Left lung (tissue), 4 donors: ENCODE measurements at regions not wholly inside any gene's neighbourhood (a gene's known extent, or its start where the extent isn't known, plus 50 kb on each side); places are given as distances from the start of the nearest gene placed in this dataset.

ENCODE experiments used
- ATAC-seq: fragments of 200-7000 bp; cut with Tn5 transposase; one replicate; pipeline ENCODE4 v1.9.1; 2020; ENCODE audit warnings: moderate library complexity
- DNase-seq, 4 donors: peaks; one replicate each; pipeline ENCODE4 v3.0.0-alpha.2; 2013 to 2020
- H3K27ac ChIP-seq, 2 donors: fragments of 200-600 bp; sonication (generic) in 1 of 2; one replicate each; pipeline versions ENCODE4 v1.5.0 to v1.8.0; 2020 to 2021
- H3K27me3 ChIP-seq, 2 donors: fragments of 200-600 bp; sonication (generic) in 1 of 2; one replicate each; pipeline versions ENCODE4 v1.5.0 to v1.8.0; 2020 to 2021
- H3K36me3 ChIP-seq, 2 donors: fragments of 200-600 bp; sonication (generic) in 1 of 2; one replicate each; pipeline versions ENCODE4 v1.5.0 to v1.8.0; 2020 to 2021
- H3K4me1 ChIP-seq, 2 donors: fragments of 200-600 bp; one replicate each; pipeline ENCODE4 v1.8.0; 2021
- H3K4me3 ChIP-seq, 2 donors: fragments of 200-600 bp; sonication (generic) in 1 of 2; one replicate each; pipeline versions ENCODE4 v1.5.0 to v1.8.0; 2020 to 2021; ENCODE audit warnings: mild to moderate bottlenecking in 1 of 2
- H3K9me3 ChIP-seq, 2 donors: fragments of 200-600 bp; sonication (generic) in 1 of 2; one replicate each; pipeline versions ENCODE4 v1.5.0 to v1.8.0; 2020 to 2021
- CTCF ChIP-seq, 2 donors: fragments of 200-600 bp; sonication (generic) in 1 of 2; IDR thresholded peaks; one replicate each; pipeline versions ENCODE4 v1.5.0 to v1.8.0; 2021; ENCODE audit warnings: antibody characterized with exemption in 2 of 2
- intact Hi-C, 2 donors: fragments of 100-400 bp; cut with DNase I; formaldehyde crosslinking; loops; one replicate each; pipeline versions ENCODE4 v1.11.2 to v1.14.2; 2022
- donor health status: DM: no; HTN: yes; CAD: no.
- donor health status: DM: no; HTN: no; CAD: no.

GRCh38 chr11:80868831-80869230 is 1428.0 kb upstream of the TENM4 start:
- no peaks in the 10 kb centered on the region for H3K9me3 ChIP-seq
- ATAC-seq = no peak
- no peak overlapping the region for H3K4me3 ChIP-seq
- H3K27ac ChIP-seq = no peak overlapping the region
- no peak for DNase-seq
- H3K4me1 ChIP-seq = no peaks in the 10 kb centered on the region
- TF ChIP-seq CTCF (IDR thresholded peaks at IDR 0.05) = no peak
- H3K27me3 ChIP-seq = no peaks in the 10 kb centered on the region
- intact Hi-C loops = no loop called here
- H3K36me3 ChIP-seq = no peaks in the 10 kb centered on the region

GRCh38 chr11:80862011-80862410 is 1421.2 kb upstream of the TENM4 start:
- TF ChIP-seq CTCF (IDR thresholded peaks at IDR 0.05) = no peak
- H3K9me3 ChIP-seq = no peaks in the 10 kb centered on the region
- H3K27ac ChIP-seq = no peak overlapping the region
- no peaks in the 10 kb centered on the region for H3K36me3 ChIP-seq
- DNase-seq (no peak), ATAC-seq (no peak)
- H3K4me3 ChIP-seq = no peak overlapping the region
- intact Hi-C loops = no loop called here
- no peaks in the 10 kb centered on the region for H3K4me1 ChIP-seq
- H3K27me3 ChIP-seq = no peaks in the 10 kb centered on the region

DNA sequence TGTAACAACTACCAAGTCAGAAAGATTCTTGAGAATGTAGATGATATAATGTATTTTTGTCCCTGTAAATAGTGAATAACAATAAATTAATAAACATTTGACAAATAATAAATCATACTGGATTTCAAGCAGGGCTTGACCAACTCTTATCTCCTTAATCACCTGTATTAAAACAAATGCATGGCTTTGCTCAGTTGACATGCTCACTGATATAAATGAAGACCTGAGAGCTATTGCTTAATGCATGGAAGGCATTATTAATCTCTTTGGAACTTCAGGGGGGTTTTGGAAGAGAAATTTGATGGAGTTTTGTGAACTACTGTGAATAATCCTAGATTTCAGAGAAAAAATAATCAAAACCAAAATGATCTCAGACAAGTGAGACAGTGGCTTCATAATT is 1420.4 kb upstream of the TENM4 start:
- Histone ChIP-seq H3K27ac (no peak overlapping the region), H3K36me3 (no peaks in the 10 kb centered on the region), H3K4me1 (no peaks in the 10 kb centered on the region), H3K9me3 (no peaks in the 10 kb centered on the region), H3K27me3 (no peaks in the 10 kb centered on the region), H3K4me3 (no peak overlapping the region)
- ATAC-seq = no peak
- DNase-seq = no peak
- intact Hi-C loops = no loop called here
- TF ChIP-seq CTCF (IDR thresholded peaks at IDR 0.05) = no peak

GRCh38 chr11:80860632-80861031 is 1419.8 kb upstream of the TENM4 start:
- Histone ChIP-seq H3K36me3 (no peaks in the 10 kb centered on the region), H3K9me3 (no peaks in the 10 kb centered on the region), H3K27me3 (no peaks in the 10 kb centered on the region), H3K4me1 (no peaks in the 10 kb centered on the region), H3K4me3 (no peak overlapping the region), H3K27ac (no peak overlapping the region)
- intact Hi-C loops = no loop called here
- no peak for DNase-seq
- no peak for ATAC-seq
- no peak for TF ChIP-seq CTCF (IDR thresholded peaks at IDR 0.05)

- ATAC-seq = no peak
- intact Hi-C loops = no loop called here
- no peak for TF ChIP-seq CTCF (IDR thresholded peaks at IDR 0.05)
- no peaks in the 10 kb centered on the region for H3K36me3 ChIP-seq
- no peaks in the 10 kb centered on the region for H3K4me1 ChIP-seq
- H3K4me3 ChIP-seq = no peak overlapping the region
- DNase-seq = no peak
- no peaks in the 10 kb centered on the region for H3K27me3 ChIP-seq
- H3K27ac ChIP-seq = no peak overlapping the region
- no peaks in the 10 kb centered on the region for H3K9me3 ChIP-seq
Observed at GRCh38 chr11:80856066-80856465, 1415.2 kb upstream of the TENM4 start.
